Skeletal muscle satellite cell (primary cell): ENCODE measurements at regions not wholly inside any gene's neighbourhood (a gene's known extent, or its start where the extent isn't known, plus 50 kb on each side); places are given as distances from the start of the nearest gene placed in this dataset.

Source experiments
- H3K27me3 ChIP-seq: 2 replicates; pipeline ENCODE4 v1.7.0; 2013; ENCODE audit warnings: low read length; ENCODE audit not compliant: control insufficient read depth, insufficient read depth
- H3K36me3 ChIP-seq: 2 replicates; pipeline ENCODE4 v1.7.0; 2013; ENCODE audit warnings: mild to moderate bottlenecking, control low read depth, low read length; ENCODE audit not compliant: insufficient read depth
- H3K4me1 ChIP-seq: 2 replicates; pipeline ENCODE4 v1.7.0; 2013; ENCODE audit warnings: low read length; ENCODE audit not compliant: control insufficient read depth, insufficient read depth
- H3K4me2 ChIP-seq: 2 replicates; pipeline ENCODE4 v1.7.0; 2013; ENCODE audit warnings: mild to moderate bottlenecking, low read length
- H3K4me3 ChIP-seq: 2 replicates; pipeline ENCODE4 v1.7.0; 2013; ENCODE audit warnings: low read length
- H3K9ac ChIP-seq: 2 replicates; pipeline ENCODE4 v1.7.0; 2013; ENCODE audit warnings: mild to moderate bottlenecking, low read depth, low read length, moderate library complexity
- H3K9me3 ChIP-seq: replicated peaks from 2 replicates; pipeline ENCODE4 v1.7.0; 2013; ENCODE audit warnings: mild to moderate bottlenecking, control low read depth, low read length

GRCh38 chrX:39982948-39983347 lies 114.8 kb downstream of the BCOR start:
- Histone ChIP-seq H3K27me3 (no peaks in the 10 kb centered on the region), H3K9me3 (no peaks in the 10 kb centered on the region), H3K36me3 (no peaks in the 10 kb centered on the region), H3K4me3 (no peak overlapping the region), H3K4me1 (peaks cover 16% of the 10 kb centered on the region), H3K9ac (no peak overlapping the region), H3K4me2 (no peak overlapping the region)

- Histone ChIP-seq H3K9me3 (no peaks in the 10 kb centered on the region), H3K27me3 (no peaks in the 10 kb centered on the region), H3K4me1 (peaks cover 16% of the 10 kb centered on the region), H3K9ac (peak overlapping the region; percentile 35), H3K4me2 (no peak overlapping the region), H3K36me3 (no peaks in the 10 kb centered on the region), H3K4me3 (no peak overlapping the region)
Measured at GRCh38 chrX:39983715-39984114, 114.0 kb downstream of the BCOR start.

GRCh38 chrX:39984191-39984956 lies 113.4 kb downstream of the BCOR start:
- Histone ChIP-seq H3K9me3 (no peaks in the 10 kb centered on the region), H3K4me1 (peaks cover 16% of the 10 kb centered on the region), H3K27me3 (no peaks in the 10 kb centered on the region), H3K36me3 (no peaks in the 10 kb centered on the region), H3K4me3 (no peak overlapping the region), H3K9ac (peak overlapping the region; percentile 26), H3K4me2 (no peak overlapping the region)

- no peak overlapping the region for H3K4me2 ChIP-seq
- no peak overlapping the region for H3K4me3 ChIP-seq
- H3K9me3 ChIP-seq: no peaks in the 10 kb centered on the region
- no peaks in the 10 kb centered on the region for H3K27me3 ChIP-seq
- no peaks in the 10 kb centered on the region for H3K36me3 ChIP-seq
- H3K9ac ChIP-seq: peak overlapping the region; percentile 26
- peaks cover 16% of the 10 kb centered on the region for H3K4me1 ChIP-seq
Measured at GRCh38 chrX:39985071-39985470, 112.7 kb downstream of the BCOR start.

- no peaks in the 10 kb centered on the region for H3K36me3 ChIP-seq
- H3K4me3 ChIP-seq: no peak overlapping the region
- H3K4me1 ChIP-seq: peaks cover 16% of the 10 kb centered on the region
- no peak overlapping the region for H3K9ac ChIP-seq
- no peaks in the 10 kb centered on the region for H3K9me3 ChIP-seq
- H3K27me3 ChIP-seq: no peaks in the 10 kb centered on the region
- H3K4me2 ChIP-seq: no peak overlapping the region
Measured at GRCh38 chrX:39985551-39985950, 112.2 kb downstream of the BCOR start.

- Histone ChIP-seq H3K4me2 (no peak overlapping the region), H3K4me1 (peaks cover 15% of the 10 kb centered on the region), H3K36me3 (no peaks in the 10 kb centered on the region), H3K9me3 (no peaks in the 10 kb centered on the region), H3K27me3 (no peaks in the 10 kb centered on the region), H3K4me3 (no peak overlapping the region), H3K9ac (no peak overlapping the region)
Measured at GRCh38 chrX:39988496-39988895, 109.3 kb downstream of the BCOR start.

GRCh38 chrX:39990388-39990787 lies 107.4 kb downstream of the BCOR start:
- no peaks in the 10 kb centered on the region for H3K4me1 ChIP-seq
- H3K9ac ChIP-seq: no peak overlapping the region
- H3K4me2 ChIP-seq: no peak overlapping the region
- no peaks in the 10 kb centered on the region for H3K27me3 ChIP-seq
- no peak overlapping the region for H3K4me3 ChIP-seq
- no peaks in the 10 kb centered on the region for H3K36me3 ChIP-seq
- H3K9me3 ChIP-seq: no peaks in the 10 kb centered on the region

- no peak overlapping the region for H3K4me2 ChIP-seq
- no peaks in the 10 kb centered on the region for H3K27me3 ChIP-seq
- H3K4me3 ChIP-seq: no peak overlapping the region
- H3K9ac ChIP-seq: no peak overlapping the region
- no peaks in the 10 kb centered on the region for H3K4me1 ChIP-seq
- no peaks in the 10 kb centered on the region for H3K9me3 ChIP-seq
- no peaks in the 10 kb centered on the region for H3K36me3 ChIP-seq
Measured at GRCh38 chrX:39992300-39992699, 105.5 kb downstream of the BCOR start.

- Histone ChIP-seq H3K36me3 (no peaks in the 10 kb centered on the region), H3K9ac (no peak overlapping the region), H3K4me1 (no peaks in the 10 kb centered on the region), H3K4me3 (no peak overlapping the region), H3K9me3 (no peaks in the 10 kb centered on the region), H3K4me2 (no peak overlapping the region), H3K27me3 (no peaks in the 10 kb centered on the region)
Measured at GRCh38 chrX:39995457-39995856, 102.3 kb downstream of the BCOR start.

- H3K9me3 ChIP-seq: no peaks in the 10 kb centered on the region
- H3K4me3 ChIP-seq: no peak overlapping the region
- H3K36me3 ChIP-seq: no peaks in the 10 kb centered on the region
- H3K9ac ChIP-seq: no peak overlapping the region
- H3K4me2 ChIP-seq: peak overlapping the region; percentile 45
- H3K27me3 ChIP-seq: no peaks in the 10 kb centered on the region
- no peaks in the 10 kb centered on the region for H3K4me1 ChIP-seq
Measured at GRCh38 chrX:39996536-39996935, 101.2 kb downstream of the BCOR start.

- Histone ChIP-seq H3K9ac (no peak overlapping the region), H3K4me2 (no peak overlapping the region), H3K36me3 (no peaks in the 10 kb centered on the region), H3K27me3 (no peaks in the 10 kb centered on the region), H3K4me3 (no peak overlapping the region), H3K9me3 (no peaks in the 10 kb centered on the region), H3K4me1 (no peaks in the 10 kb centered on the region)
Measured at GRCh38 chrX:39998636-39999406, 98.9 kb downstream of the BCOR start.
